ENCODE measurements at regions not wholly inside any gene's neighbourhood (a gene's known extent, or its start where the extent isn't known, plus 50 kb on each side); places are given as distances from the start of the nearest gene placed in this dataset.

DNA sequence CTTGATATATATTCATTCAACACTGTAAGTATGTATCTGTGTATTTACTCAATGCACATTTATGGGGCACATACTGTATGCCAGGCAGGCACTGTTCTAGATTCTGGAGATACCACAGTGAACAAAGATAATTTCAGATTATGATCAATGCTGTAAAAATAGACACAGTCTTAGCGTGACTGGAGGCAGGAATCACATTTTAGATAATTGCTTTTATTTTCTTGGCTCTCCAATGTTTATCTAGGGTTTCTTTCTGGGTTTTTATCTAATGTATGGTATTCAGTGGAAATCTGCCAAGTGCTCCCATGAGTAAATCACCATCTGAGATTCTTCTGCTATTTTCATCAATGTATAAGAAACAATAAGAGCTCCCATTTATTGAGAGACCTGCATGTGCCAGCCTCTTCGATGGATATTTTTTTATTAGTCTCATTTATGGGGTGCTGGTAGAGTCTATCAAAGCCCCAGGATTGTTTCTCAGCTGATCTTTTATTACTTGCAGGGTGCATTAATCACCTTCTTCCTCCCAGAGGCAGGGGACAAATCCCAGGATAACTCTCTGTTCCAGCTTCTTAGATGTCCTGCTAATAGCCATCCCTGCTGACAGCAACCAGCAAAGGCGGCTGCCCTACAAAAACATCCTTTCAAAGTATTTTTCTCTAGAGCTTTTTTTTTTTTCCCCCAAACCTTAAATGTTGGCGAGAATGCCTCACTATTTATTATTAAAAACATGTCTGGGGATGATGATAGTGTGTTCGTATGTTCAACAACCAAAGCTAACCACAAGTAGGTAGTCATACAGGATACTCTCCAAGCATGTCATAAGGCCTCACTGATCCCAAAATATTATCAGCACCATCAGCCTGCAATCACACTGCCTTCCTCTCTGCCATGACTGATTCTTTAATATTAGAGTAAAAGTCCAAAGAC is 331.0 kb upstream of the RASGRP1 start:
- H3K9me3 Mint-ChIP-seq: peaks cover 0 to 1% of the 10 kb centered on the region in 2 donors
- ATAC-seq (replicated peaks): no peak
- H3K4me1 Mint-ChIP-seq: no peaks in the 10 kb centered on the region
- no peak for DNase-seq
- H3K4me3 Mint-ChIP-seq: no peak overlapping the region
- peaks cover 0 to 6% of the 10 kb centered on the region in 2 donors for H3K27me3 Mint-ChIP-seq
- H3K27ac Mint-ChIP-seq: no peak overlapping the region
- H3K36me3 Mint-ChIP-seq: no peaks in the 10 kb centered on the region

- H3K27me3 Mint-ChIP-seq: no peaks in the 10 kb centered on the region
- H3K36me3 Mint-ChIP-seq: no peaks in the 10 kb centered on the region
- no peaks in the 10 kb centered on the region for H3K4me1 Mint-ChIP-seq
- H3K4me3 Mint-ChIP-seq: no peak overlapping the region
- no peak for ATAC-seq (replicated peaks)
- peaks cover 0 to 1% of the 10 kb centered on the region in 2 donors for H3K9me3 Mint-ChIP-seq
- H3K27ac Mint-ChIP-seq: no peak overlapping the region
- DNase-seq: no peak
These were observed 332.0 kb upstream of the RASGRP1 start for GRCh38 chr15:38896647-38897046.

- H3K27ac Mint-ChIP-seq: no peak overlapping the region
These were observed 332.9 kb upstream of the RASGRP1 start for GRCh38 chr15:38897551-38897950.

DNA sequence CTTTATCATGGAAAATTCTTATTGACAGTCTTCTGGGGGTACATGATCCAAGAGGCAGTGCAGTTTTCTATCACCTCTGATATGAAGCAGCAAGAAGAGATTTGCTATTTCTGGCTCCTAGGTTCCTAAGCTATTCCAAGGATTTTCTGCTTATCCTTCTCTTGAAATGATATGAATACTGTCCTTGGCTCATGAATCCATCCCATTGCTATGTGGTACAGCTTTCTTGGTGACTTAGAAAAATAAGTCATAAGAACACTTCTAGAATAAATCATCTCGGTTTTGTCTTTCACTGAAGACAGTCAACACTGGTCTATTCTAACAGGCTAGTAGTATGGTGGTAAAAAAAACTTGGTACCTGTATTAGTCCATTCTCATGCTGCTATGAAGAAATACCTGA is 333.6 kb upstream of the RASGRP1 start:
- H3K4me3 Mint-ChIP-seq: no peak overlapping the region
- H3K9me3 Mint-ChIP-seq: no peaks in the 10 kb centered on the region
- no peaks in the 10 kb centered on the region for H3K4me1 Mint-ChIP-seq
- DNase-seq: no peak
- no peaks in the 10 kb centered on the region for H3K36me3 Mint-ChIP-seq
- H3K27me3 Mint-ChIP-seq: no peaks in the 10 kb centered on the region
- no peak overlapping the region for H3K27ac Mint-ChIP-seq
- ATAC-seq (replicated peaks): no peak

More at GRCh38 chr15:38897551-38897950, 332.9 kb upstream of the RASGRP1 start:
- ATAC-seq (replicated peaks) (no peak), DNase-seq (no peak)
- H3K9me3 Mint-ChIP-seq: no peaks in the 10 kb centered on the region
- H3K4me1 Mint-ChIP-seq: no peaks in the 10 kb centered on the region
- H3K36me3 Mint-ChIP-seq: no peaks in the 10 kb centered on the region
- no peaks in the 10 kb centered on the region for H3K27me3 Mint-ChIP-seq
- no peak overlapping the region for H3K4me3 Mint-ChIP-seq

DNA sequence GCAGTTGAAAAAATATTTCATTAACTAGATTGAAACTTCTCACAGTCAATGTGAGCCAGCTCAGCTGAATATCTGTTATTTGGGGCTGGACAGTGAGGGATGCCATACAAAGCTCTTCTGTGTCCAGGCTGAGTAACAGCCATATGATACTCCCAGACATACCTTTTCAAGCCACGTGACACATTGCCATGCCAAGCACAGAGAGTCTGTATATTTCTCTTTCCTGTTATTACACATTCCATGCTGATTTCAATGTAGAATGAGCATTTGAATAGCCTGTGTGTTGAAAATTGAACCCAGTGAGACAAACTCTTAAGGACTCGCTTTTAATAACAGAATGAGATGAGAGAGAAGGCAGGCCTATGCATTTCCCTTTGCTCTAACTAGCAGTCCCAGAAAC is 334.7 kb upstream of the RASGRP1 start:
- DNase-seq: no peak
- Mint-ChIP-seq H3K36me3 (no peaks in the 10 kb centered on the region), H3K27me3 (peaks cover 0 to 2% of the 10 kb centered on the region in 2 donors), H3K4me1 (no peaks in the 10 kb centered on the region), H3K27ac (no peak overlapping the region), H3K4me3 (no peak overlapping the region), H3K9me3 (peaks cover 0 to 2% of the 10 kb centered on the region in 2 donors)
- ATAC-seq (replicated peaks): no peak

GRCh38 chr15:38904298-38904697 is 339.7 kb upstream of the RASGRP1 start:
- ATAC-seq (replicated peaks) (no peak), DNase-seq (no peak)
- H3K9me3 Mint-ChIP-seq: peaks cover 4 to 5% of the 10 kb centered on the region in 2 donors
- H3K4me3 Mint-ChIP-seq: no peak overlapping the region
- H3K27me3 Mint-ChIP-seq: peaks cover 0 to 5% of the 10 kb centered on the region in 2 donors
- no peaks in the 10 kb centered on the region for H3K36me3 Mint-ChIP-seq
- no peak overlapping the region for H3K27ac Mint-ChIP-seq
- H3K4me1 Mint-ChIP-seq: no peaks in the 10 kb centered on the region

- Mint-ChIP-seq H3K4me1 (no peaks in the 10 kb centered on the region), H3K4me3 (no peak overlapping the region), H3K9me3 (peaks cover 4 to 5% of the 10 kb centered on the region in 2 donors), H3K27ac (no peak overlapping the region), H3K27me3 (peaks cover 0 to 5% of the 10 kb centered on the region in 2 donors), H3K36me3 (no peaks in the 10 kb centered on the region)
- no peak for ATAC-seq (replicated peaks)
- DNase-seq: no peak
These were observed 341.0 kb upstream of the RASGRP1 start for GRCh38 chr15:38905632-38906031.

GRCh38 chr15:38920966-38921365 is 356.4 kb upstream of the RASGRP1 start:
- H3K4me3 Mint-ChIP-seq: no peak overlapping the region
- H3K4me1 Mint-ChIP-seq: no peaks in the 10 kb centered on the region
- no peaks in the 10 kb centered on the region for H3K36me3 Mint-ChIP-seq
- no peaks in the 10 kb centered on the region for H3K27me3 Mint-ChIP-seq
- DNase-seq (no peak), ATAC-seq (replicated peaks) (no peak)
- no peaks in the 10 kb centered on the region for H3K9me3 Mint-ChIP-seq
- no peak overlapping the region for H3K27ac Mint-ChIP-seq

- DNase-seq: no peak
- no peaks in the 10 kb centered on the region for H3K4me1 Mint-ChIP-seq
- H3K4me3 Mint-ChIP-seq: no peak overlapping the region
- no peak overlapping the region for H3K27ac Mint-ChIP-seq
- ATAC-seq (replicated peaks): no peak
- no peaks in the 10 kb centered on the region for H3K27me3 Mint-ChIP-seq
- H3K36me3 Mint-ChIP-seq: no peaks in the 10 kb centered on the region
- no peaks in the 10 kb centered on the region for H3K9me3 Mint-ChIP-seq
These were observed 356.9 kb upstream of the RASGRP1 start for GRCh38 chr15:38921471-38921870.

GRCh38 chr15:38928431-38928830 is 363.8 kb upstream of the RASGRP1 start:
- Mint-ChIP-seq H3K4me1 (no peaks in the 10 kb centered on the region), H3K4me3 (no peak overlapping the region), H3K36me3 (no peaks in the 10 kb centered on the region), H3K27ac (no peak overlapping the region), H3K9me3 (no peaks in the 10 kb centered on the region), H3K27me3 (peaks cover 0 to 8% of the 10 kb centered on the region in 2 donors)
- DNase-seq: no peak
- no peak for ATAC-seq (replicated peaks)

GRCh38 chr15:38930851-38931572 is 366.4 kb upstream of the RASGRP1 start:
- H3K27me3 Mint-ChIP-seq: peaks cover 4 to 9% of the 10 kb centered on the region in 2 donors
- H3K36me3 Mint-ChIP-seq: no peaks in the 10 kb centered on the region
- no peak for ATAC-seq (replicated peaks)

GRCh38 chr15:38941399-38941953 is 376.9 kb upstream of the RASGRP1 start:
- Mint-ChIP-seq H3K4me3 (no peak overlapping the region), H3K9me3 (no peaks in the 10 kb centered on the region), H3K27me3 (no peaks in the 10 kb centered on the region), H3K27ac (no peak overlapping the region), H3K36me3 (no peaks in the 10 kb centered on the region), H3K4me1 (no peaks in the 10 kb centered on the region)
- DNase-seq (no peak), ATAC-seq (replicated peaks) (no peak)

More at GRCh38 chr15:38930851-38931572, 366.4 kb upstream of the RASGRP1 start:
- H3K4me1 Mint-ChIP-seq: no peaks in the 10 kb centered on the region
- no peak overlapping the region for H3K27ac Mint-ChIP-seq
- H3K9me3 Mint-ChIP-seq: no peaks in the 10 kb centered on the region
- no peak overlapping the region for H3K4me3 Mint-ChIP-seq
- DNase-seq: no peak

- Mint-ChIP-seq H3K27ac (no peak overlapping the region), H3K9me3 (no peaks in the 10 kb centered on the region), H3K27me3 (peaks cover 0 to 4% of the 10 kb centered on the region in 2 donors), H3K4me1 (no peaks in the 10 kb centered on the region), H3K4me3 (no peak overlapping the region), H3K36me3 (no peaks in the 10 kb centered on the region)
- no peak for DNase-seq
- ATAC-seq (replicated peaks): no peak
These were observed 379.9 kb upstream of the RASGRP1 start for GRCh38 chr15:38944536-38944935.

GRCh38 chr15:38945551-38946298 is 381.1 kb upstream of the RASGRP1 start:
- no peaks in the 10 kb centered on the region for H3K36me3 Mint-ChIP-seq
- peaks cover 0 to 4% of the 10 kb centered on the region in 2 donors for H3K27me3 Mint-ChIP-seq
- H3K27ac Mint-ChIP-seq: no peak overlapping the region

More at GRCh38 chr15:38945551-38946298, 381.1 kb upstream of the RASGRP1 start:
- no peaks in the 10 kb centered on the region for H3K4me1 Mint-ChIP-seq
- no peak for DNase-seq
- H3K4me3 Mint-ChIP-seq: no peak overlapping the region
- H3K9me3 Mint-ChIP-seq: no peaks in the 10 kb centered on the region
- no peak for ATAC-seq (replicated peaks)

All from stimulated activated naive B cell treated with anti-CD40 and anti-IgM and Interleukin-4, amounts not matched to agents 10 μg/mL and 1 μg/mL and 100 μg/mL, for 72 hours (primary cell).